HG03571 (cell line): ENCODE measurements at regions not wholly inside any gene's neighbourhood (a gene's known extent, or its start where the extent isn't known, plus 50 kb on each side); places are given as distances from the start of the nearest gene placed in this dataset.
"Not testable (repeated sequence)": the region's sequence is repeated elsewhere in the genome, so short reads cannot be mapped to it uniquely, and the experiment has no call there.

Experiments
- ATAC-seq: cut with Tn5 transposase; IDR thresholded peaks from one replicate; pipeline ENCODE4 v1.9.1; 2021; ENCODE audit not compliant: unreplicated experiment

- no peak for ATAC-seq
Measured at GRCh38 chr3:95334461-95334860, 1271.6 kb downstream of the NSUN3 start.

- ATAC-seq = no peak
Measured at GRCh38 chr3:95335517-95335916, 1272.7 kb downstream of the NSUN3 start.

DNA sequence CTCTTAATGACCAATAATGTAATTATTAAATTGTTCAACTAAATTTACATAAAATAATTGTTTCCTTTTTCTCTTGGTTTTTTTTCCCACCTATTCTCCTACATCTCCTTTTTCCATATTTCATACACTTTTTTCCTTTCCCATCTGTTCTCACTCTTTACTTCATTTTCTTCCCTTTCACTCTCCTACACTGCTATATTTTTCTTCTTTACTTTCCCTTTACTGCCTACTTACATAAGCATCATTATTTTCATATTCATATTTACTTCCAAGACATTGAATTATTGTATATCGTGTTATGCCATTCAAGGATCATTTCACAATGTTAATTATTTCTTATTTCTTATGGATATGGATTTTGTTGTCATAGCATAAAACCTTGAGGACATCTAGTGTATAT lies 1275.6 kb downstream of the NSUN3 start:
- ATAC-seq = no peak

DNA sequence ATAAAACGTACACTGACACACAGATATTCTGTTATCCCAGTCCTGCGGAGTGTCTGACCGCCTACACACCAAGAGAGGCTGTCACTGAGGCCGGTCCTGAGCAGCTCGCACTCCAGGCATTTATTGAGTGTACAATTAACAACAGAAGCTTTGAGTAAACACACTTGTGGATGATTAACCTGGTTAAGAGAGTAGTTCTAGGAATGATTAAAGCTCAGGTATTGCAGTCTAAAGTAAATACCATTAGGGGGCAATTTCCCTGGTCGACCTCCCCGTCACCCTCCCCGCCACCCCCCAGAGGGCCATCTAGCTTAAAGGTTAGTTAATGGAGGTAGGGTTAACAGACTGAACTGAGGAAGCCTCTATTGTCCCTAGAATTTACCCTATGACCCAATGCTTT lies 1278.5 kb downstream of the NSUN3 start:
- ATAC-seq = no peak

DNA sequence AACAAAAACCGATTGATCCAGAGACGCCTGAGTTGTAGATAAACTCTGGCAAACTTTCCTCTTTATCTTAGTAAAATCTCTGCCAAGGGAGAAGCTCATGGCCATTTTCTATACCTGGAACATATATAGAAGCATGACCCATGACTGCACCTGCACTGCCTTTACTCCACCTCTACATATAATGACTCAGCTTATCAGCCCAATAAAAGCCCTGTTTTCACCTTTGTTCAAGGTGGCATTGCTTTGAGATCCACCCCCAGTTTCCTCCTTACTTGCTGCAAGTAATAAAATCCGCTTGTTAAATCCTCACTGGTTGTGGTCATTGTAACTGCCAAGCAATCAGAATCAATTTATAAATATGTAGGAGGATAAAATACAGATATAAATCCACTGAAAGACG lies 1280.4 kb downstream of the NSUN3 start:
- no peak for ATAC-seq

GRCh38 chr3:95343767-95344166 lies 1280.9 kb downstream of the NSUN3 start:
- no peak for ATAC-seq

DNA sequence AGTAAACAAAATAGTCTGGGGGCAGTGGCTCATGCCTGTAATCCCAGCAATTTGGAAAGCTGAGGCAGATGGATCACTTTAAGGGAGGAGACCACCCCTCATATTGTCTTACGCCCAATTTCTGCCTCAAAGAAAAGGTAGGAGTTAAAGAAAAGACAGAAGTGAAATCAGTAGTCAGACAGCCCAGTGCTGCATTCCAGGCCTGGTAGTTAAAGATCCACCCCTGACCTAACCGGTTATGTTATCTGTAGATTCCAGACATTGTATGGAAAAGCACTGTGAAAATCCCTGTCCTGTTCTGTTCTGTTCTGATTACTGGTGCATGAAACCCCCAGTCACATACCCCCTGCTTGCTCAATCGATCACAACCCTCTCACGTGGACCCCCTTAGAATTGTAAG lies 1285.1 kb downstream of the NSUN3 start:
- ATAC-seq = not testable (repeated sequence)

DNA sequence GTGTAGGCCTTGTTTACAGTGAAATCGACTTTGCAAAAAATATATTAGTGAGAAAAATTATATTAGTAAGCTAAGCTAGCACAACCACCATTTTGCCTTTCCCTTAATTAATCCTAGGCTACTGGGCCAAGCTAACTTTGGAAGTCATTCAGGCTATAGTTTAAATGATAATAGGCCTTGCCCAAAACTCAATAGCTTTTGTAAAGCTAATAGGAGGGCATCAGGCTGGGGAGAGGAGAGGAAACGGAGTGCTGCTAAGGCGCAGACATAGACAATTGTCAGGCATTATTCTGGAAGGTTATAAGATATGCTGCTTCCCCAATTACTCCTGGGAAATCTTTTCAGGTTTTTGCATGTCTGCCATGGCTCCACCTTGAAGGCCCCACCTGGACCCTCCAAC lies 1286.0 kb downstream of the NSUN3 start:
- no peak for ATAC-seq

- ATAC-seq = no peak
Measured at GRCh38 chr3:95350049-95350448, 1287.2 kb downstream of the NSUN3 start.

- no peak for ATAC-seq
Measured at GRCh38 chr3:95351158-95351557, 1288.3 kb downstream of the NSUN3 start.

GRCh38 chr3:95352471-95352870 lies 1289.6 kb downstream of the NSUN3 start:
- ATAC-seq = no peak

DNA sequence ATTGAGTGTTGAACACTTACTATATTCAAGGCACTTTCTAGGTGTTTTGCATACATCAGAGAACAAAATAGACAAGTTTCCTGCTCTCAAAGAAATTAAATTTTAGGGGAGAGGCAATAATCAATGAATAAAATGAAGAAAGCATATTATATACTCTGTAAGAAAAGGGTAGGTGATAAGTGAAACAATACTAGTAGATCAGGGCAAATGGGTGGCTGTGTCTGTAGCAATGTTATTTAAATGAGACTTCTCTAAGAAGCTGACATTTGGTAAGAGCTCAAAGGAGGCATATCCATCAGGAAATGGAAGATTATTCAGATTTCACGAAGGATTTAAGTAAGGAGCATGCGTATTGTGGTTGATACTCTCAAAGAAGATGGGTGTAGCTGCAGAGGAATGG lies 1291.6 kb downstream of the NSUN3 start:
- ATAC-seq = no peak

- peak; percentile 65 for ATAC-seq
Measured at GRCh38 chr3:95356764-95357501, 1294.1 kb downstream of the NSUN3 start.

DNA sequence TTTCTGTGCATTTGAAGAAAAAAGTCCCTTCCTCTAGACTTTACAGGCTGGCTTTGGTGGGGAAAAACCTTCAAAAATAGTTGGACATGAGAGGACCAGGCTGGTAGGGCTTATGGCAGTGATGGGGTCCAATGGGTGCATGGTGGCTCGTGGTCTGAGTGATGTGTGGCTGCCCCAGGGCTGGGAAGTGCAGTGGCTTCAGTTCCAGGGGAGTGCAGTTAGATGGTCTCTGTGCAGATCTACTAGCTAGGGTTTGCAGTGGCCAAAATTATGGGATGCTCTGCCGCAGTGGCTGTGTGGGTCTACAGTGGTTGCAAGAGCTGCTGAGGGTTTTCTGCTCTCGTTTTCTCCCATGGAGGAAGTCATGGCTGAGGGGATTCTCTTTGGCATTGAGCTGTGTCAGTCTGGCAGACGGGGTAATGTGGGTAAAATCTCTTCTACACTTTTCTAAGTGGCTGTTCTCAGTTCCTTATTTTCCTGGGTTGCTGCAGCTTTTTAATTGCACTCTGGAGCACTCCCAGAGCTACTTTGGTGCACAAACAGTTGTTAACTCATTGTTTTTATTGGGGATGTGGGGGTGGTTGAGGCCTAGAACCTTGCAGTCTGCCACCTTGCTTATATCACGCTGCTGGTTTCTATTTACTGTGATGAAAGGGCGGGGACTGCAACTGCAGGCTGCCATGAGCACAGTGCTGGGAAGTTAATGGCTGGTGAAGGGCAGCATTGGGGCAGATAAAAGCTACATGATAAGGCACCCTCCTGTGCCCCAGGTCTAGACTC lies 1324.6 kb downstream of the NSUN3 start:
- peak; percentile 56 for ATAC-seq

DNA sequence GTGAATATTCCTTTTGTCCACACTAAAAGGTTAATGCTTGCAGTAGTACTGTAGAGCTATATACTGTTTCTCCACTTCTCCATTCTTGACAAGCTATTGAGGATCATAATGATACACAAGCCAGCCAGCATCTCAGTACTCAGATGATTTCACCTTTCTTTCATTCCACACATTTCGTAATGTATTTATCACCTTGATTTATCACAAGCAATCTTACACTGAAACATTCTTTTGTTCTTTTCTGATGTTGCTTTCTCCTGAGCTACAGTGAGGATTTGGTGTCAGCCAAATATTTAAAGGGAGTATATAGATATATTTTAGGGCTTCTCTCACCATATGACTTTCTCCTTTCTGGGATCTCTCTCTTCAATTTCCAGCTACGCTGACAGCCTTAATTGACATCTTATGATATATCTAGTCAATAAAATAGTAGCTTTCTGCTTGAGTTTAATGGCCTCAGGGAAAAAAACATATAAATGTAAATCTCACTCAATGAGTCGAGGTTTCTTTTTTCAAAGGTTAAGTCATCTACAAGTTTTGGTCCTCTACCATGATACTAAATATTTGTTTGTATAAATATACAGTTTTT lies 1327.0 kb downstream of the NSUN3 start:
- no peak for ATAC-seq

- no peak for ATAC-seq
Measured at GRCh38 chr3:95394286-95394685, 1331.4 kb downstream of the NSUN3 start.

DNA sequence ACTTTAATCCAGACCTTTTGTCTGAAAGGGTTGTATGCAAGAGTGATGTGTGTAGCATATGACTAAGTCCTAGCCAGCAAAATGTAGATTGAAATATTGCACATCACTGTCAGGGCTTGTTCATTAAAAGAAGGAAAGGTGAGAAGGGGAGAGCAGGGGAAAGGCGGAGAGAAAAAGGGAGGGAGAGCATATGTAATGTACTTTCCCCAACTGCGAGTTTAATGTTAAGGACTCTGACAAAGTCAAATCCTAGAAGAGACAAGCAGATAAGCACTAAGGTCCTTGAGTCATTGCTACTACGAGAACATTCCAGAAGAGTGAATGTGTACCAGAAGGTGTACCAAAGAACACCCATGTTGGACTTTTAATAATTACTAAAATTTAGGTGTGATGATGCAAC lies 1336.7 kb downstream of the NSUN3 start:
- ATAC-seq = no peak

DNA sequence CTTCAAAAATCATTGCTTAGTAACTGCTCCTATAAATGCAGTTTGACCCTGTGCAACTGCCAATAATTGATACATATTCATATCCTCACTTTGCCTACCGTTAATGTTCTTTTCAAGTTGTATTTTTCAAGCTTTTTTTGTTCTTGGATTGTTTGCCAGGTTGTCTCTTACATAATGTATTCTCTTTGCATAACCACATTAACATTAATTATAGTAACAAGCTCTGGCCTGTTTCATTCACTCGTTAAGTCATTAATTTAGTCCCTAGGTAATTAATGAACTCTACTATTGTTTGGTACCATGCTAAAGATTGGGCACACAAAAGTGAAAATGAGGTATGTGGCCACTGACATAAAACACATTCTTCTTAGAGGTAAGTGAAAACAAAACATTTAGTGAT lies 1338.8 kb downstream of the NSUN3 start:
- no peak for ATAC-seq

DNA sequence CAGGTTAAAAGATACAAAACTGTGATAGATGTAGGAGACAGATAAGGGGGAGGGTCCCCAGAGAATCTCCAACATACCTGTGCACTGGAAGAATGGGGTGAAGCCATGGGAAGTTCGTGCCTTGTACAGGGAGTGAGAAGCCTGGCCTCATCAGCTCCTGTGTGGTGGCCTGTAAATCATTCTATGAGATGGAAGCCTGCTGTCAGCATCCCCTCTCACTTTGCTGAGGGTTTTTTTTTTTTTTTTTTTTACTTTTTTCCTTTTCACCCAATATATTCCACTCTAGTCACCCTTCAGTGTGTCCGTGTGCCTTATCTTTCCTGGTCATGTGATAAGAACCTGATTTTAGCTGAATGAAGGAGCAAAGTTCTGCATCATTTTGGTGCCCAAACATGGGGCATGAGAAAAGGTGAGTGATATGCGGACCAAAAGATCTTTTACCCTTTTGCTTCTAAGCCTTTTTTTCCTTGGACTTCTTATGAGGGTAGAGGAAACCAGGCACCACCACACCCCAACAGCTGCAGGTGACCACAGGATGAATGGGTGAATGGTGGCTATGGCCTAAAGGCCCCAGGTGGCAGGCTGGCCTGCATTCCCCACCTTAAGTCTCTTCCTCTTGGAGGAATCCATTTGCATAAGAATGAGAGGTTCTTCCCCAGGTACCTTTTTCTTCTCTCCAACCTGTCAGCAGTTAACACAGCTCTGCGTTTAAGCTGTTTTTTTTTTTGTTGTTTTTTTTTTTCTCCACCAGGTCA lies 1345.0 kb downstream of the NSUN3 start:
- no peak for ATAC-seq

GRCh38 chr3:95408464-95408862 lies 1345.6 kb downstream of the NSUN3 start:
- ATAC-seq = no peak

GRCh38 chr3:95418251-95418650 lies 1355.4 kb downstream of the NSUN3 start:
- no peak for ATAC-seq
